ENCODE measurements at regions not wholly inside any gene's neighbourhood (a gene's known extent, or its start where the extent isn't known, plus 50 kb on each side); places are given as distances from the start of the nearest gene placed in this dataset.

GRCh38 chr4:163077680-163078079 is 89.0 kb downstream of the NAF1 start:
- H3K9ac ChIP-seq (ENCODE audit: control insufficient read depth, insufficient read depth, low read length): no peak overlapping the region

More at GRCh38 chr4:163077680-163078079, 89.0 kb downstream of the NAF1 start:
- Histone ChIP-seq H2AFZ (ENCODE audit: control insufficient read depth, low read depth, low read length) (no peak overlapping the region), H3K27ac (ENCODE audit: control insufficient read depth, insufficient read depth) (no peak overlapping the region), H3K79me2 (ENCODE audit: control insufficient read depth, insufficient read depth, low read length) (no peaks in the 10 kb centered on the region), H3K9me3 (replicated peaks; ENCODE audit: control insufficient read depth, insufficient read depth, low read length) (no peaks in the 10 kb centered on the region), H3K36me3 (ENCODE audit: control insufficient read depth in 2 of 2, insufficient read depth in 2 of 2, low read length in 1 of 2) (no peaks in the 10 kb centered on the region), H4K20me1 (ENCODE audit: control insufficient read depth, insufficient read depth) (no peaks in the 10 kb centered on the region), H3K4me2 (ENCODE audit: control insufficient read depth, insufficient read depth) (no peak overlapping the region), H3K4me1 (ENCODE audit: control insufficient read depth, insufficient read depth, low read length) (no peaks in the 10 kb centered on the region), H3K4me3 (no peak overlapping the region), H3K27me3 (replicated peaks in 1 of 2; ENCODE audit: control insufficient read depth in 2 of 2, insufficient read depth in 2 of 2, low read length in 1 of 2) (no peaks in the 10 kb centered on the region)
- intact Hi-C loops (cut with micrococcal nuclease; ENCODE audit: unreplicated experiment) (no loop called here), in situ Hi-C loops (cut with MboI) (no loop called here)
- ChIA-PET RAD21 (ENCODE audit: unreplicated experiment) (no interaction called here), POLR2A (no interaction called here), SMC1A (ENCODE audit: uncharacterized antibody, unreplicated experiment) (no interaction called here), CTCF (interaction anchor here (0.6 kb wide), 1 partner anchor 83 kb away, joined by 3 read pairs; no protein-coding TSS in a partner anchor)
- ATAC-seq: no peak
- no peak for DNase-seq (ENCODE audit: low read depth, low spot score)
- WGBS (ENCODE audit: insufficient coverage, insufficient replicate concordance, low lambda C conversion rate, missing lambda C conversion rate): 50% methylated on average over 1 of the region's 1 CpG
- TF ChIP-seq RUNX3 (IDR thresholded peaks at IDR 0.05; ENCODE audit: low read length) (no peak), RAD21 (IDR thresholded peaks at IDR 0.05; ENCODE audit: insufficient read depth, low read depth, low read length) (no peak), PML (IDR thresholded peaks at IDR 0.05; ENCODE audit: low read length) (no peak), ZNF24 (IDR thresholded peaks at IDR 0.05) (no peak), RAD51 (IDR thresholded peaks at IDR 0.05) (no peak), KAT2A (conservative IDR thresholded peaks at IDR 0.05; ENCODE audit: control insufficient read depth, low read depth, low read length) (no peak), RCOR1 (conservative IDR thresholded peaks at IDR 0.05; ENCODE audit: low read depth, low read length) (no peak), POU2F2 (IDR thresholded peaks at IDR 0.05; ENCODE audit: borderline replicate concordance, low read depth, low read length) (no peak), YBX1 (IDR thresholded peaks at IDR 0.05) (no peak), RBBP5 (conservative IDR thresholded peaks at IDR 0.05) (no peak), ZNF622 (IDR thresholded peaks at IDR 0.05) (no peak), SIN3A (IDR thresholded peaks at IDR 0.05; ENCODE audit: low read depth, low read length) (no peak), MYC (IDR thresholded peaks at IDR 0.05; ENCODE audit: insufficient read depth, insufficient read length, insufficient replicate concordance, low read length, severe bottlenecking) (no peak), IKZF2 (IDR thresholded peaks at IDR 0.05) (no peak), SRF (IDR thresholded peaks at IDR 0.05; ENCODE audit: low read depth in 2 of 2, low read length in 2 of 2) (no peak)
- TF ChIP-seq, protein P1, sequence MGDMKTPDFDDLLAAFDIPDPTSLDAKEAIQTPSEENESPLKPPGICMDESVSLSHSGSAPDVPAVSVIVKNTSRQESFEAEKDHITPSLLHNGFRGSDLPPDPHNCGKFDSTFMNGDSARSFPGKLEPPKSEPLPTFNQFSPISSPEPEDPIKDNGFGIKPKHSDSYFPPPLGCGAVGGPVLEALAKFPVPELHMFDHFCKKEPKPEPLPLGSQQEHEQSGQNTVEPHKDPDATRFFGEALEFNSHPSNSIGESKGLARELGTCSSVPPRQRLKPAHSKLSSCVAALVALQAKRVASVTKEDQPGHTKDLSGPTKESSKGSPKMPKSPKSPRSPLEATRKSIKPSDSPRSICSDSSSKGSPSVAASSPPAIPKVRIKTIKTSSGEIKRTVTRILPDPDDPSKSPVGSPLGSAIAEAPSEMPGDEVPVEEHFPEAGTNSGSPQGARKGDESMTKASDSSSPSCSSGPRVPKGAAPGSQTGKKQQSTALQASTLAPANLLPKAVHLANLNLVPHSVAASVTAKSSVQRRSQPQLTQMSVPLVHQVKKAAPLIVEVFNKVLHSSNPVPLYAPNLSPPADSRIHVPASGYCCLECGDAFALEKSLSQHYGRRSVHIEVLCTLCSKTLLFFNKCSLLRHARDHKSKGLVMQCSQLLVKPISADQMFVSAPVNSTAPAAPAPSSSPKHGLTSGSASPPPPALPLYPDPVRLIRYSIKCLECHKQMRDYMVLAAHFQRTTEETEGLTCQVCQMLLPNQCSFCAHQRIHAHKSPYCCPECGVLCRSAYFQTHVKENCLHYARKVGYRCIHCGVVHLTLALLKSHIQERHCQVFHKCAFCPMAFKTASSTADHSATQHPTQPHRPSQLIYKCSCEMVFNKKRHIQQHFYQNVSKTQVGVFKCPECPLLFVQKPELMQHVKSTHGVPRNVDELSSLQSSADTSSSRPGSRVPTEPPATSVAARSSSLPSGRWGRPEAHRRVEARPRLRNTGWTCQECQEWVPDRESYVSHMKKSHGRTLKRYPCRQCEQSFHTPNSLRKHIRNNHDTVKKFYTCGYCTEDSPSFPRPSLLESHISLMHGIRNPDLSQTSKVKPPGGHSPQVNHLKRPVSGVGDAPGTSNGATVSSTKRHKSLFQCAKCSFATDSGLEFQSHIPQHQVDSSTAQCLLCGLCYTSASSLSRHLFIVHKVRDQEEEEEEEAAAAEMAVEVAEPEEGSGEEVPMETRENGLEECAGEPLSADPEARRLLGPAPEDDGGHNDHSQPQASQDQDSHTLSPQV (IDR thresholded peaks at IDR 0.05): no peak
- FAIRE-seq: no peak
- BruUV-seq (replicated peaks): no TSS peak

Data from GM12878 (cell line).